K562 (cell line): ENCODE measurements at regions not wholly inside any gene's neighbourhood (a gene's known extent, or its start where the extent isn't known, plus 50 kb on each side); places are given as distances from the start of the nearest gene placed in this dataset.

Experiments
- ATAC-seq: fragments of 200-7000 bp; cut with Tn5 transposase; 3 replicates; pipeline ENCODE4 v1.9.1; 2020; ENCODE audit warnings: moderate library complexity
- BruUV-seq: library from RNA; stranded (reverse); fragments of 400-500 nt; replicated peaks from 2 replicates; lab custom pipeline; 2021; lab: Mats Ljungman, UMichigan
- CTCF ChIA-PET: fragments of 300-600 bp; formaldehyde crosslinking; extraction: SDS; loops from one replicate; lab custom pipeline; 2021; ENCODE audit warnings: low intra/inter-chr PET ratio; lab: Yijun Ruan, JAX
- POLR2A ChIA-PET: fragments of 300-600, 350-650 bp; sonication (Branson Sonifier 250); formaldehyde crosslinking; extraction: SDS; loops from one replicate; lab custom pipeline; 2021; ENCODE audit warnings: antibody characterized with exemption, inconsistent platforms; lab: Yijun Ruan, JAX
- DNase-seq, 4 experiments: peaks; one replicate each; pipeline versions ENCODE4 v3.0.0 to v3.0.0-alpha.2; 2011 to 2018; ENCODE audit warnings: low spot score in 3 of 4, mixed read lengths in 3 of 4; ENCODE audit errors: extremely low read depth in 1 of 4
- FAIRE-seq: peaks from 2 replicates; lab custom pipeline; 2011; peaks lifted over from hg19 to GRCh38; lab: Jason Lieb, UNC
- H2AFZ ChIP-seq: 2 replicates; pipeline ENCODE4 v1.6.0; 2011; ENCODE audit warnings: low read depth, low read length, control low read depth, inconsistent platforms
- H3K27ac ChIP-seq: fragments of 200-600 bp; 3 replicates; pipeline ENCODE4 v1.8.0; 2011; ENCODE audit warnings: low read depth, mild to moderate bottlenecking, control low read depth, inconsistent platforms, low read length, moderate library complexity, mixed read lengths; ENCODE audit errors: extremely low read depth
- H3K27me3 ChIP-seq, 2 experiments: fragments of 300-600 bp in 1 of 2; 2 replicates in 1 of 2; 3 replicates in 1 of 2; pipeline versions ENCODE4 v1.6.0 to v1.8.0; 2011; ENCODE audit warnings: inconsistent platforms in 2 of 2, low read length in 2 of 2, mild to moderate bottlenecking in 1 of 2, mixed read lengths in 1 of 2, moderate library complexity in 1 of 2; ENCODE audit not compliant: control insufficient read depth in 2 of 2, insufficient read depth in 2 of 2
- H3K36me3 ChIP-seq: fragments of 300-600 bp; 3 replicates; pipeline ENCODE4 v1.8.0; 2011; ENCODE audit warnings: mild to moderate bottlenecking, low read length, inconsistent platforms; ENCODE audit not compliant: control insufficient read depth, insufficient read depth
- H3K4me1 ChIP-seq, 2 experiments: fragments of 200-600 bp in 1 of 2; replicated peaks in 1 of 2; 2 replicates in 1 of 2; 3 replicates in 1 of 2; pipeline versions ENCODE4 v1.5.1 to v1.8.0; 2011; ENCODE audit warnings: inconsistent platforms in 2 of 2, low read length in 2 of 2, mild to moderate bottlenecking in 1 of 2, mixed read lengths in 1 of 2, moderate library complexity in 1 of 2; ENCODE audit not compliant: control insufficient read depth in 2 of 2, insufficient read depth in 2 of 2
- H3K4me2 ChIP-seq: 2 replicates; pipeline ENCODE4 v1.6.1; 2011; ENCODE audit warnings: low read length, control low read depth, inconsistent platforms, mixed read lengths; ENCODE audit not compliant: insufficient read depth
- H3K4me3 ChIP-seq: fragments of 200-600 bp; sonication (generic), shearing (Covaris generic); 2 replicates; pipeline ENCODE4 v1.5.1; 2016; ENCODE audit warnings: control low read depth, inconsistent platforms
- H3K79me2 ChIP-seq: fragments of 200-600 bp; 3 replicates; pipeline ENCODE4 v1.8.0; 2011; ENCODE audit warnings: low read length, inconsistent platforms; ENCODE audit not compliant: control insufficient read depth, insufficient read depth
- H3K9ac ChIP-seq, 2 experiments: 2 replicates each; pipeline versions ENCODE4 v1.6.0 to v1.6.1; 2011; ENCODE audit warnings: low read depth in 2 of 2, low read length in 2 of 2, control low read depth in 1 of 2, inconsistent platforms in 1 of 2, mild to moderate bottlenecking in 1 of 2, mixed read lengths in 1 of 2; ENCODE audit not compliant: insufficient read depth in 1 of 2
- H3K9me1 ChIP-seq: one replicate; pipeline ENCODE4 v1.6.0; 2011; ENCODE audit warnings: inconsistent platforms, mild to moderate bottlenecking, low read length, moderate library complexity; ENCODE audit not compliant: control insufficient read depth, insufficient read depth
- H3K9me3 ChIP-seq: replicated peaks from 2 replicates; pipeline ENCODE4 v1.5.1; 2011; ENCODE audit warnings: low read depth, low read length, inconsistent platforms; ENCODE audit not compliant: control insufficient read depth, insufficient read depth
- H4K20me1 ChIP-seq: replicated peaks from 2 replicates; pipeline ENCODE4 v1.6.1; 2011; ENCODE audit warnings: low read length, inconsistent platforms, mixed read lengths; ENCODE audit not compliant: control insufficient read depth, insufficient read depth
- ARHGAP35 ChIP-seq: fragments of 450-650 bp; IDR thresholded peaks from 2 replicates; pipeline ENCODE4 v1.6.1; 2018; ENCODE audit not compliant: partially characterized antibody
- BCOR ChIP-seq: fragments of 450-650 bp; IDR thresholded peaks from 2 replicates; pipeline ENCODE4 v1.6.1; 2016
- EWSR1 ChIP-seq: fragments of 450-650 bp; IDR thresholded peaks from 2 replicates; pipeline ENCODE4 v1.6.1; 2018; ENCODE audit warnings: borderline replicate concordance, mild to moderate bottlenecking, low read depth, moderate library complexity; ENCODE audit not compliant: partially characterized antibody
- FIP1L1 ChIP-seq: fragments of 200-400 bp; formaldehyde crosslinking; IDR thresholded peaks from 2 replicates; pipeline ENCODE4 v1.6.1; 2018; ENCODE audit warnings: mild to moderate bottlenecking, low read depth, low read length; ENCODE audit not compliant: poor library complexity, severe bottlenecking
- FOS ChIP-seq: IDR thresholded peaks from 3 replicates; pipeline ENCODE4 v1.6.1; 2011; ENCODE audit not compliant: insufficient read length; ENCODE audit errors: extremely low read depth
- FOXM1 ChIP-seq, 2 experiments: fragments of 450-650 bp in 1 of 2; sonication (generic) in 1 of 2; formaldehyde crosslinking in 1 of 2; IDR thresholded peaks; 2 replicates each; pipeline versions ENCODE4 v1.6.1 to v1.9.0; 2017 to 2022; ENCODE audit warnings: low read depth in 2 of 2, mild to moderate bottlenecking in 2 of 2, missing genetic modification reagents in 1 of 2, moderate library complexity in 1 of 2
- KDM5B ChIP-seq: fragments of 200-600 bp; sonication (generic); IDR thresholded peaks from 2 replicates; pipeline ENCODE4 v1.6.1; 2012; ENCODE audit warnings: low read depth, mild to moderate bottlenecking, moderate library complexity, low read length, control low read depth, inconsistent platforms; ENCODE audit not compliant: insufficient replicate concordance
- MCM3 ChIP-seq: fragments of 450-650 bp; IDR thresholded peaks from 2 replicates; pipeline ENCODE4 v1.6.1; 2016
- NR0B1 ChIP-seq: fragments of 450-650 bp; IDR thresholded peaks from one replicate; pipeline ENCODE4 v1.6.1; 2018; ENCODE audit warnings: mild to moderate bottlenecking, moderate library complexity; ENCODE audit not compliant: partially characterized antibody
- POU5F1 ChIP-seq: fragments of 150-350 bp; IDR thresholded peaks from 2 replicates; pipeline ENCODE4 v1.6.1; 2014; ENCODE audit warnings: borderline replicate concordance, low read length, low read depth, mild to moderate bottlenecking; ENCODE audit not compliant: partially characterized antibody
- RBM15 ChIP-seq: fragments of 200-400 bp; formaldehyde crosslinking; IDR thresholded peaks from 2 replicates; pipeline ENCODE4 v1.6.1; 2018; ENCODE audit warnings: mild to moderate bottlenecking, low read length, moderate library complexity; ENCODE audit not compliant: insufficient read depth
- RNF219 ChIP-seq: fragments of 250-450 bp; sonication (Bioruptor Pico); IDR thresholded peaks from 2 replicates; pipeline ENCODE4 v1.5.0; 2022; ENCODE audit warnings: mild to moderate bottlenecking
- SMAD1 ChIP-seq: fragments of 150-350 bp; IDR thresholded peaks from 2 replicates; pipeline ENCODE4 v1.6.1; 2014; ENCODE audit warnings: low read length, low read depth; ENCODE audit not compliant: partially characterized antibody
- VEZF1 ChIP-seq: fragments of 200-800 bp; sonication (Bioruptor generic); IDR thresholded peaks from 2 replicates; pipeline ENCODE4 v1.6.1; 2017; ENCODE audit warnings: missing genetic modification characterization, missing compliant biosample characterization
- ZNF175 ChIP-seq: fragments of 200-800 bp; sonication (Bioruptor generic); IDR thresholded peaks from 2 replicates; pipeline ENCODE4 v1.6.1; 2016; ENCODE audit warnings: low read depth, mild to moderate bottlenecking, missing genetic modification characterization, missing compliant biosample characterization
- ZNF764 ChIP-seq: fragments of 250-450 bp; sonication (Bioruptor Pico); IDR thresholded peaks from 2 replicates; pipeline ENCODE4 v1.4.0; 2020; ENCODE audit warnings: low read depth, mild to moderate bottlenecking, moderate library complexity
- WGBS: fragments of 100-300 bp; shearing (Covaris generic); methylation state at CpG from one replicate; pipeline ENCODE4 v1.1.6; 2016; ENCODE audit warnings: low coverage, mixed read lengths; ENCODE audit not compliant: insufficient coverage; ENCODE audit errors: missing lambda C conversion rate; 5-methylcytosine and 5-hydroxymethylcytosine counted together
- in situ Hi-C: fragments of 300-500 bp; cut with MboI; formaldehyde crosslinking; loops from 4 replicates; pipeline ENCODE4 v1.15.0; 2018; ENCODE audit warnings: inconsistent platforms, mixed read lengths
- intact Hi-C: fragments of 100-400 bp; cut with micrococcal nuclease; formaldehyde crosslinking; loops from 2 replicates; pipeline ENCODE4 v1.14.2; 2022

GRCh38 chr13:58341318-58341717, 709.8 kb downstream of the PCDH17 start (continued):
- no peak for TF ChIP-seq VEZF1
- TF ChIP-seq SMAD1: no peak
- no peak for TF ChIP-seq FOXM1 (IDR thresholded peaks at IDR 0.05; ENCODE audit: low read depth)
- no peak for TF ChIP-seq FOXM1 (CRISPR knock-in tag; IDR thresholded peaks at IDR 0.05; ENCODE audit: low read depth)
- no peak for TF ChIP-seq POU5F1

- intact Hi-C loops (no loop called here), in situ Hi-C loops (no loop called here)
- ATAC-seq (no peak), DNase-seq (no peak), FAIRE-seq (no peak)
- no peaks in the 10 kb centered on the region for H3K9me3 ChIP-seq
- no peaks in the 10 kb centered on the region for H3K4me1 ChIP-seq
- no peaks in the 10 kb centered on the region for H4K20me1 ChIP-seq
- H3K27ac ChIP-seq: no peak overlapping the region
- POLR2A ChIA-PET: no interaction called here
- H3K79me2 ChIP-seq: no peaks in the 10 kb centered on the region
- H3K36me3 ChIP-seq: no peaks in the 10 kb centered on the region
- no peak overlapping the region for H3K4me2 ChIP-seq
- CTCF ChIA-PET: no interaction called here
- no peak overlapping the region for H3K9ac ChIP-seq
- no TSS peak for BruUV-seq
- H3K9me1 ChIP-seq: no peaks in the 10 kb centered on the region
- 6% methylated on average over 3 of the region's 3 CpGs for WGBS
- no peak overlapping the region for H2AFZ ChIP-seq
- H3K4me3 ChIP-seq: no peak overlapping the region
- H3K27me3 ChIP-seq: no peaks in the 10 kb centered on the region
- TF ChIP-seq ZNF764 (CRISPR knock-in tag) (no peak), BCOR (no peak), KDM5B (no peak), EWSR1 (no peak), NR0B1 (no peak), MCM3 (no peak), ZNF175 (CRISPR knock-in tag) (no peak), RNF219 (CRISPR knock-in tag) (no peak), FIP1L1 (no peak), FOS (no peak), RBM15 (no peak), ARHGAP35 (no peak)
Observed at GRCh38 chr13:58343076-58343475, 711.5 kb downstream of the PCDH17 start.
